HL-60 (cell line): ENCODE measurements at regions not wholly inside any gene's neighbourhood (a gene's known extent, or its start where the extent isn't known, plus 50 kb on each side); places are given as distances from the start of the nearest gene placed in this dataset.

Experiments used
- CTCF ChIP-seq: IDR thresholded peaks from one replicate; pipeline ENCODE4 v1.5.1; 2011; ENCODE audit warnings: low read length, control low read depth, inconsistent platforms; ENCODE audit not compliant: insufficient read depth
- POLR2AphosphoS5 ChIP-seq: IDR thresholded peaks from 2 replicates; pipeline ENCODE4 v1.6.1; 2012; ENCODE audit warnings: low read depth
- REST ChIP-seq: IDR thresholded peaks from 2 replicates; pipeline ENCODE4 v1.6.1; 2012; ENCODE audit warnings: low read depth; ENCODE audit not compliant: insufficient replicate concordance
- SPI1 ChIP-seq: IDR thresholded peaks from 2 replicates; pipeline ENCODE4 v1.6.1; 2012; ENCODE audit warnings: low read depth, mild to moderate bottlenecking, borderline replicate concordance

GRCh38 chr9:19896161-19896560 lies 107.3 kb upstream of the SLC24A2 start:
- TF ChIP-seq REST (no peak), CTCF (no peak), SPI1 (no peak), POLR2AphosphoS5 (no peak)
